NT2/D1 (cell line): ENCODE measurements at regions not wholly inside any gene's neighbourhood (a gene's known extent, or its start where the extent isn't known, plus 50 kb on each side); places are given as distances from the start of the nearest gene placed in this dataset.

Source experiments
- SUZ12 ChIP-seq: IDR thresholded peaks from 2 replicates; pipeline ENCODE4 v1.6.1; 2011; ENCODE audit not compliant: insufficient read length, insufficient read depth; ENCODE audit errors: extremely low read depth
- ZNF274 ChIP-seq: IDR thresholded peaks from 2 replicates; pipeline ENCODE4 v1.6.1; 2011; ENCODE audit warnings: mild to moderate bottlenecking, low read depth, low read length

GRCh38 chr2:147525819-147526489 lies 318.9 kb upstream of the ACVR2A start:
- no peak for TF ChIP-seq ZNF274
- no peak for TF ChIP-seq SUZ12
